ENCODE measurements at regions not wholly inside any gene's neighbourhood (a gene's known extent, or its start where the extent isn't known, plus 50 kb on each side); places are given as distances from the start of the nearest gene placed in this dataset.

- DNase-seq, result no peak
Observed at GRCh38 chr12:115694564-115694963, 582.9 kb downstream of the MED13L start.

GRCh38 chr12:115693970-115694369 is 583.5 kb downstream of the MED13L start:
- no peak for DNase-seq

- no peak for DNase-seq
Observed at GRCh38 chr12:115691123-115691522, 586.4 kb downstream of the MED13L start.

- DNase-seq, result no peak
Observed at GRCh38 chr12:115687094-115687493, 590.4 kb downstream of the MED13L start.

- no peak for DNase-seq
Observed at GRCh38 chr12:115683240-115683780, 594.2 kb downstream of the MED13L start.

GRCh38 chr12:115680967-115681366 is 596.5 kb downstream of the MED13L start:
- no peak for DNase-seq

GRCh38 chr12:115672506-115673080 is 604.9 kb downstream of the MED13L start:
- DNase-seq, result no peak

- no peak for DNase-seq
Observed at GRCh38 chr12:115672086-115672485, 605.4 kb downstream of the MED13L start.

- no peak for DNase-seq
Observed at GRCh38 chr12:115670869-115671268, 606.6 kb downstream of the MED13L start.

DNA sequence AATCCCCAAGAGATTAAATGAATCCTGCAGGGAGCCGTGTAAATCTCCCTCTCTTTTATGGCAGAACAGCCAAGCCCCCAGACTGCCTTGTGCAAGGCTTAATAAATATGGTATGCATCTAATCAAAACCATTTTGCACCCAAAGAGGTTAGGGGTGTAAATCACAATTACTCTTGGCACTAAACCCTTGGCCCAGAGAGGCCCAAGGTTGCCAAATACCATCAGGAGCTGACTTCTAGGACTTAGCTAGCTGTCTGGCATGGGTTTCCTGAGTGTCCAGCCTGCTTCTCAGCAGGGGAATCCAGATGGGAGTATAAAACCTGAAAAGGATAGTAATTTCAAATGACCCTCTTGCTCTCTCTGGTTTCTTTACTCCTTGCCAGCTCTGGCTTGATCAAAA is 610.4 kb downstream of the MED13L start:
- no peak for DNase-seq

- DNase-seq, result no peak
Observed at GRCh38 chr12:115666168-115666567, 611.3 kb downstream of the MED13L start.

DNA sequence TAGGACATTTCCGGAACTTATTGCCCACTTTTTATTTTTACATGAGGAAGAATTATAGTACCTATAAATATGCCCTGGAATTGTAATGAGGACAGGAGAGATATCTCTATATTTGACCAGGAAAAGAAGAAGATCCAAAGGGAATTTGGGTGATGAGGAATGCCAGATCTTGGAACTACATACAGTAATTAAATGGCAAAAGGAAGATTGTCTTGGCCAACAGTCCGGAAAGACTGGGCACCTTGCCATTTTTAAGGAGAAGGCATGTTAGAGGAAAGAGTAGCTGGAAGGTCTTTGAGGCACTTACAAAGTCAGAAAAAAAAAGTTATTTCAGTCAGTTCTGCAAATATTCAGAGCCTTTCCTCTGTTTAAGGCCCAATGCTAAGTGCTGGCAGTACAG is 616.4 kb downstream of the MED13L start:
- no peak for DNase-seq

- no peak for DNase-seq
Observed at GRCh38 chr12:115660211-115660805, 617.2 kb downstream of the MED13L start.

GRCh38 chr12:115659422-115659821 is 618.1 kb downstream of the MED13L start:
- no peak for DNase-seq

DNA sequence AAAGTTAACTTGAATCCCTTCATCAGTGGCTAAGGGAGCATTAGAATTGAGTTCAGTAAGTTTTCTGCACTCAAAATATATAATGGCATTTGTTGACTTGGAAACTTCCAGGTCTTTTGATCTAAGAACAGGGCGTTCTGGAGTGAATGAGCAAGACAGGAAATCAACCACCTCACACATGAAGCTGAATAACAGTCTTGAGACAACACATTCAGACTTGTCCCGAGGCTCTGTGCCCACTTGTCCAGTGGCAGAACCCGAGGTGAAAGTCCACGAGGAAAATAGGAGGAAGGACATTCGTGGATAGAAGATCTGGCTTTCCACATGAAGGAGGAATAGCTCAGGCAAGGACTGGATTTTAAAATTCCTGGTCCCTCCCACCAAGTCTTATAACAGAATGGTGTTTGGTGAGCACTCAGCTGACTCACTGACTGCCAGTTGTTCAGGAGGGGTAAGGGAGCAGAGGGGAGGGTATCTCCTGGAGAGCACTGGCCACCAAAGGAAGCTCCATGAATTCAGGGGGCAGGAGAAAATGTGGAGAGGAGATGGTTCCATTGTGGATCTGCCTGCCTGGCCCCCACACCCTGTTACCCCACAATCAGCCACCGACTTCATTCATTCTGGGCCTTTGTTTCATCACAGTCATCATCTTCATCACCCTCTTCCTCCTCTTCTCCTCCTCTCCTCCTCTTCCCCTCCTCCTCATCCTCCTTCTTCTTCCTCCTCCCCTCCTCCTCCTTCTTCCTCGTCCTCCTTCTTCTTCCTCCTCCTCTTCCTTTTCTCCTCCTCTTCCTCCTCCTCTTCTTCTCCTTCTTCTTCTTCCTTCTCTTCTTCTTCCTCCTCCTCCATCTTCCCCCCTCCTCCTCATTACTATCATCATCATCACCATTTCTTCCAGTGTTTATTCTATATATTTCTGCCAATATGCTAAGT is 620.1 kb downstream of the MED13L start:
- DNase-seq, result no peak

DNA sequence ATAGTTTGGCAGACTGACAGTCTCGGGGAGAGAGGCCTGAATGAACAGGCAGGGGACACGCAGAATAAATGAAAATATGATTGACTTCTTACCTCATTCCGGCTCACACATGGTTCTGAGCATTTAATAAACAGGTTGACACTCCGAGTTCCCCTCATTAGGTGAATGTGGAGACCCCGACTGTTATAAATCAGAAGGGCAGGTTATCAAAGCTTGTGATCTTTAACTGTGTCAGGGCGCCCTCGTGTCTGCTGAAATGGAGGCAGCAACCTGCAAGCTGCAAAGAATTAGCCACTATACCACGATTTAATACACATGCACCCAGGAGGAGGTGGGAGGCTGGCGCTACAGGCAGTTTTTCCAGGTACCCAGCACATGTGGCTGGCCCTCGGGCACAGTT is 627.5 kb downstream of the MED13L start:
- DNase-seq, result no peak

DNA sequence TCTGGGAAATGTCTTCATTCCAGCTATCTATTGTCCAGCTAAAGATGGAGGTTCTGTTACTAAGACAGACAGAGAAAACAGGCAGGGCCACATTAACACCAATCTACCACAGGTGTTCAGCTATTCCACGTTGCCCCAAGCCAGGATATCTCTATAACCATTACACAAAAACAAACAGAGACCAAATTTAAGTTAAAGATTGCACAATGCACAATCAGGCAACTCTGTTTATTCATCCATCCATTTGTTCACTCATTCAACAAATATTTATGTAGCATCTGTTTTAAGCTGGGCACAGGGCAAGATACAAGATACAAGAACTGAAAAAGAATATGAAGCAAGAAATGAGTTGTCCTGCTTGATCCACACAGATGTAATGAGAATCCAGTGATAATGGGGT is 629.0 kb downstream of the MED13L start:
- DNase-seq, result no peak

DNA sequence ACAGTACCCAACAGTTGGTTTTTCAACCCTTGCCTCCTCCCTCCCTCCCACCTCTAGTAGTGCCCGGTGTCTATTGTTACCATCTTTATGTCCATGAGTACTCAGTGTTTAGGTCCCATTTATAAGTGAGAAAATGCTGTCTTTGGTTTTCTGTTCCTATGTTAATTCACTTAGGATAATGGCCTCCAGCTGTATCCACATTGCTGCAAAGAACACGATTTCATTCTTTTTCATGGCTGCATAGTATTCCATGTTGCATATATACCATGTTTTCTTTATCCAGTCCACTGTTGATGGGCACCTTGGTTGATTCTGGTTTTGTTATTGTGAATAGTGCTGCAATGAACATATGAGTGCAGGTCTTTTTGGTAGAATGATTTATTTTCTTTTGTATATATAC is 631.3 kb downstream of the MED13L start:
- no peak for DNase-seq

DNA sequence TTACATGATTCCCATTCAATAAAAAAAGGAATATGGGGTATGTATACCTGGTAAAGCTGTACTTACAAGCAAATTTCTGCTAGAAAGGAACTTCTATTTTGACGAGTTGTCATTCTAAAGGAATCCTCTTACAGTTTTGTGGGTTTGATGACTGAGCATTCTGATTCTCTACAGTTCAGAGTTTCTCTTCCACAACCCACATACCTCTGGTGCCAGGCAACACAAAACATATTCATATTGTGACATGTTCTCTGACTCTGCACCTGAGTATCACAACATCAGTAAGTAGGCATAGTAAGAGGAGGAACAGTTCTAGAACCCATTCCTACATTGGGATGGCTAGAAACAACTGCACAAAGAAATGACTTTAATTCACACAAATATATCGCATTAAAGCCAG is 636.6 kb downstream of the MED13L start:
- DNase-seq, result no peak

GRCh38 chr12:115639648-115640012 is 637.9 kb downstream of the MED13L start:
- DNase-seq, result no peak

GRCh38 chr12:115638733-115639647 is 638.5 kb downstream of the MED13L start:
- no peak for DNase-seq

DNA sequence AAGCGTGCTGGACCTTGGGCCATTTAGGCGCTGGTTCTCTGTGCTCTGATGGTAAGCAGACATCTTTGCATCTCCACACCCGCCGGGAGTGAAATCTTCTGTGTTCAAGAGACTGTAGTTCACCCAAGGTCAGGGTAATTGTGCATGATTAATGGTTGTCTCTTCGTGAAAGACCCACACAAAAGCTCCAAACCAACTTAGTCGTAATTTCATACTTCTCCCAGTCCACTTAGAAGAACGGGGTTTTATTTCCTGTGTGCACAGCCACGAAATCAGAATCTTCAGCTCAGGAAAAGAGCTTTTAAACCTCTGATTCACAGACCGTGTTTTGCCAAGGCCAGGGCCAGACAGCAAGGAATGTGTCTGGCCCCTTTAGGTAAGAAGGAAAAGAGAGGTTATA is 640.9 kb downstream of the MED13L start:
- DNase-seq, result no peak

- DNase-seq, result no peak
Observed at GRCh38 chr12:115632308-115632707, 645.2 kb downstream of the MED13L start.

Data from CD4-positive, alpha-beta T cell treated with Interleukin-15 for 1 hour (primary cell).